Neural progenitor cell (in vitro differentiated cells): ENCODE measurements at regions not wholly inside any gene's neighbourhood (a gene's known extent, or its start where the extent isn't known, plus 50 kb on each side); places are given as distances from the start of the nearest gene placed in this dataset.

Experiments
- CTCF ChIP-seq: fragments of 200-600 bp; sonication (generic); IDR thresholded peaks from 2 replicates; pipeline ENCODE4 v1.5.1; 2017; ENCODE audit warnings: antibody characterized with exemption, mild to moderate bottlenecking
- EZH2phosphoT487 ChIP-seq: fragments of 200-600 bp; sonication (generic); IDR thresholded peaks from 2 replicates; pipeline ENCODE4 v1.6.1; 2017; ENCODE audit warnings: antibody characterized with exemption

GRCh38 chr11:39434466-39434865 lies 2025.0 kb downstream of the LRRC4C start:
- TF ChIP-seq CTCF (no peak), EZH2phosphoT487 (no peak)
